ENCODE measurements at regions not wholly inside any gene's neighbourhood (a gene's known extent, or its start where the extent isn't known, plus 50 kb on each side); places are given as distances from the start of the nearest gene placed in this dataset.

- Histone ChIP-seq H2AFZ (ENCODE audit: low read depth, low read length, poor library complexity, severe bottlenecking) (no peak overlapping the region), H3K9ac (ENCODE audit: low read length) (no peak overlapping the region), H3K4me3 (replicated peaks in 1 of 2; ENCODE audit: low read depth in 1 of 2, low read length in 2 of 2) (no peak overlapping the region), H3K9me3 (ENCODE audit: control insufficient read depth in 1 of 2, insufficient read depth in 1 of 2, low read depth in 1 of 2, low read length in 2 of 2) (no peaks in the 10 kb centered on the region), H3K27me3 (ENCODE audit: insufficient read depth, low read length) (peaks cover 54% of the 10 kb centered on the region), H3K9me2 (ENCODE audit: insufficient read depth) (no peaks in the 10 kb centered on the region), H3K36me3 (ENCODE audit: control insufficient read depth in 1 of 2, insufficient read depth in 2 of 2, low read length in 2 of 2) (no peaks in the 10 kb centered on the region), H3K4me2 (ENCODE audit: low read length) (no peak overlapping the region), H4K20me1 (ENCODE audit: insufficient read depth) (no peaks in the 10 kb centered on the region), H3K79me2 (ENCODE audit: insufficient read depth, low read length) (no peaks in the 10 kb centered on the region), H3K4me1 (ENCODE audit: control insufficient read depth in 1 of 2, insufficient read depth in 2 of 2, low read length in 2 of 2) (no peaks in the 10 kb centered on the region), H3K27ac (ENCODE audit: low read depth, low read length) (no peak overlapping the region)
- RAD21 ChIA-PET (ENCODE audit: low non-redundant PET in 1 of 2, low total read pairs in 2 of 2, uncharacterized antibody in 2 of 2, unreplicated experiment in 2 of 2), result no interaction called here
- POLR2A ChIA-PET, result no interaction called here
- no TSS peak for BruUV-seq (replicated peaks)
- DNase-seq (ENCODE audit: low read depth, low spot score), result no peak
- no peak for ATAC-seq
- intact Hi-C loops (cut with micrococcal nuclease), result no loop called here
- TF ChIP-seq CEBPB (IDR thresholded peaks at IDR 0.05; ENCODE audit: low read depth) (no peak), FOSL1 (IDR thresholded peaks at IDR 0.05; ENCODE audit: low read depth) (no peak), EZH2phosphoT487 (IDR thresholded peaks at IDR 0.05; ENCODE audit: borderline replicate concordance) (no peak), POLR2A (IDR thresholded peaks at IDR 0.05; ENCODE audit: borderline replicate concordance, extremely low read depth, insufficient read depth, insufficient read length) (no peak)
- CTCF ChIA-PET, result no interaction called here
Observed at GRCh38 chr5:155097995-155098394, 84.4 kb downstream of the KIF4B start.

- no peaks in the 10 kb centered on the region for H3K36me3 ChIP-seq (ENCODE audit: control insufficient read depth in 1 of 2, insufficient read depth in 2 of 2, low read length in 2 of 2)
- H3K9ac ChIP-seq (ENCODE audit: low read length), result no peak overlapping the region
- no peak for DNase-seq (ENCODE audit: low read depth, low spot score)
- no peaks in the 10 kb centered on the region for H3K9me3 ChIP-seq (ENCODE audit: control insufficient read depth in 1 of 2, insufficient read depth in 1 of 2, low read depth in 1 of 2, low read length in 2 of 2)
- POLR2A ChIA-PET, result no interaction called here
- no peaks in the 10 kb centered on the region for H4K20me1 ChIP-seq (ENCODE audit: insufficient read depth)
- H3K4me2 ChIP-seq (ENCODE audit: low read length), result no peak overlapping the region
- peaks cover 56% of the 10 kb centered on the region for H3K27me3 ChIP-seq (ENCODE audit: insufficient read depth, low read length)
- no peak overlapping the region for H2AFZ ChIP-seq (ENCODE audit: low read depth, low read length, poor library complexity, severe bottlenecking)
- no TSS peak for BruUV-seq (replicated peaks)
- H3K9me2 ChIP-seq (ENCODE audit: insufficient read depth), result no peaks in the 10 kb centered on the region
- RAD21 ChIA-PET (ENCODE audit: low non-redundant PET in 1 of 2, low total read pairs in 2 of 2, uncharacterized antibody in 2 of 2, unreplicated experiment in 2 of 2), result no interaction called here
- intact Hi-C loops (cut with micrococcal nuclease), result no loop called here
- H3K27ac ChIP-seq (ENCODE audit: low read depth, low read length), result no peak overlapping the region
- CTCF ChIA-PET, result no interaction called here
- H3K4me3 ChIP-seq (replicated peaks in 1 of 2; ENCODE audit: low read depth in 1 of 2, low read length in 2 of 2), result no peak overlapping the region
- ATAC-seq, result no peak
- TF ChIP-seq, protein P1, sequence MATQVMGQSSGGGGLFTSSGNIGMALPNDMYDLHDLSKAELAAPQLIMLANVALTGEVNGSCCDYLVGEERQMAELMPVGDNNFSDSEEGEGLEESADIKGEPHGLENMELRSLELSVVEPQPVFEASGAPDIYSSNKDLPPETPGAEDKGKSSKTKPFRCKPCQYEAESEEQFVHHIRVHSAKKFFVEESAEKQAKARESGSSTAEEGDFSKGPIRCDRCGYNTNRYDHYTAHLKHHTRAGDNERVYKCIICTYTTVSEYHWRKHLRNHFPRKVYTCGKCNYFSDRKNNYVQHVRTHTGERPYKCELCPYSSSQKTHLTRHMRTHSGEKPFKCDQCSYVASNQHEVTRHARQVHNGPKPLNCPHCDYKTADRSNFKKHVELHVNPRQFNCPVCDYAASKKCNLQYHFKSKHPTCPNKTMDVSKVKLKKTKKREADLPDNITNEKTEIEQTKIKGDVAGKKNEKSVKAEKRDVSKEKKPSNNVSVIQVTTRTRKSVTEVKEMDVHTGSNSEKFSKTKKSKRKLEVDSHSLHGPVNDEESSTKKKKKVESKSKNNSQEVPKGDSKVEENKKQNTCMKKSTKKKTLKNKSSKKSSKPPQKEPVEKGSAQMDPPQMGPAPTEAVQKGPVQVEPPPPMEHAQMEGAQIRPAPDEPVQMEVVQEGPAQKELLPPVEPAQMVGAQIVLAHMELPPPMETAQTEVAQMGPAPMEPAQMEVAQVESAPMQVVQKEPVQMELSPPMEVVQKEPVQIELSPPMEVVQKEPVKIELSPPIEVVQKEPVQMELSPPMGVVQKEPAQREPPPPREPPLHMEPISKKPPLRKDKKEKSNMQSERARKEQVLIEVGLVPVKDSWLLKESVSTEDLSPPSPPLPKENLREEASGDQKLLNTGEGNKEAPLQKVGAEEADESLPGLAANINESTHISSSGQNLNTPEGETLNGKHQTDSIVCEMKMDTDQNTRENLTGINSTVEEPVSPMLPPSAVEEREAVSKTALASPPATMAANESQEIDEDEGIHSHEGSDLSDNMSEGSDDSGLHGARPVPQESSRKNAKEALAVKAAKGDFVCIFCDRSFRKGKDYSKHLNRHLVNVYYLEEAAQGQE (IDR thresholded peaks at IDR 0.05; ENCODE audit: low read depth), result peak; percentile 31
- TF ChIP-seq ZNF274 (IDR thresholded peaks at IDR 0.05; ENCODE audit: low read depth, low read length) (no peak), SRF (IDR thresholded peaks at IDR 0.05; ENCODE audit: low read depth) (no peak)
- no peaks in the 10 kb centered on the region for H3K79me2 ChIP-seq (ENCODE audit: insufficient read depth, low read length)
- H3K4me1 ChIP-seq (ENCODE audit: control insufficient read depth in 1 of 2, insufficient read depth in 2 of 2, low read length in 2 of 2), result no peaks in the 10 kb centered on the region
Observed at GRCh38 chr5:155098433-155098832, 84.9 kb downstream of the KIF4B start.
